IMR-90 (cell line): ENCODE measurements at regions not wholly inside any gene's neighbourhood (a gene's known extent, or its start where the extent isn't known, plus 50 kb on each side); places are given as distances from the start of the nearest gene placed in this dataset.

ENCODE experiments used
- ATAC-seq: fragments of 200-7000 bp; cut with Tn5 transposase; 2 replicates; pipeline ENCODE4 v1.9.1; 2020; ENCODE audit warnings: low read depth, mild to moderate bottlenecking, moderate library complexity
- BruUV-seq: library from RNA; stranded (reverse); fragments of 400-500 nt; replicated peaks from 2 replicates; lab custom pipeline; 2021; lab: Mats Ljungman, UMichigan
- CTCF ChIA-PET: fragments of 300-600 bp; formaldehyde crosslinking; extraction: SDS; loops from one replicate; lab custom pipeline; 2021; ENCODE audit warnings: antibody characterized with exemption; lab: Yijun Ruan, JAX
- POLR2A ChIA-PET: fragments of 300-600 bp; sonication (Branson Sonifier 250); formaldehyde crosslinking; loops from one replicate; lab custom pipeline; 2022; ENCODE audit warnings: antibody characterized with exemption; ENCODE audit not compliant: unreplicated experiment; lab: Charles Lee
- DNase-seq: peaks from one replicate; pipeline ENCODE4 v3.0.0; 2013
- H2AFZ ChIP-seq: replicated peaks from 2 replicates; pipeline ENCODE3; 2013; ENCODE audit warnings: low read length, mild to moderate bottlenecking; ENCODE audit not compliant: poor library complexity
- H2AK5ac ChIP-seq: 2 replicates; pipeline ENCODE4 v1.6.1; 2013; ENCODE audit warnings: low read depth, low read length, inconsistent platforms
- H2AK9ac ChIP-seq: replicated peaks from 2 replicates; pipeline ENCODE3; 2013; ENCODE audit warnings: mild to moderate bottlenecking, low read depth, low read length, moderate library complexity; ENCODE audit not compliant: poor library complexity
- H2BK120ac ChIP-seq: 2 replicates; pipeline ENCODE4 v1.6.1; 2013; ENCODE audit warnings: low read depth, low read length, inconsistent platforms
- H2BK15ac ChIP-seq: 3 replicates; pipeline ENCODE4 v1.6.1; 2013; ENCODE audit warnings: low read depth, low read length, inconsistent platforms
- H2BK20ac ChIP-seq: 2 replicates; pipeline ENCODE4 v1.6.1; 2013; ENCODE audit warnings: low read depth, mild to moderate bottlenecking, inconsistent platforms, low read length, moderate library complexity
- H2BK5ac ChIP-seq: 2 replicates; pipeline ENCODE4 v1.6.1; 2013; ENCODE audit warnings: mild to moderate bottlenecking, low read depth, low read length, inconsistent platforms; ENCODE audit not compliant: poor library complexity, severe bottlenecking
- H3K14ac ChIP-seq: replicated peaks from 2 replicates; pipeline ENCODE4 v1.6.1; 2013; ENCODE audit warnings: low read depth, low read length, inconsistent platforms
- H3K18ac ChIP-seq: 2 replicates; pipeline ENCODE4 v1.6.1; 2013; ENCODE audit warnings: low read depth, low read length, control low read depth
- H3K23ac ChIP-seq: 2 replicates; pipeline ENCODE4 v1.6.1; 2013; ENCODE audit warnings: low read depth, low read length, inconsistent platforms
- H3K27ac ChIP-seq: 2 replicates; pipeline ENCODE4 v1.5.1; 2013; ENCODE audit warnings: mild to moderate bottlenecking, control low read depth, low read length; ENCODE audit not compliant: insufficient read depth
- H3K27me3 ChIP-seq: 2 replicates; pipeline ENCODE4 v1.6.1; 2013; ENCODE audit warnings: low read length; ENCODE audit not compliant: control insufficient read depth, insufficient read depth
- H3K36me3 ChIP-seq: 2 replicates; pipeline ENCODE4 v1.6.1; 2013; ENCODE audit warnings: low read length, mixed read lengths; ENCODE audit not compliant: control insufficient read depth, insufficient read depth
- H3K4ac ChIP-seq: 2 replicates; pipeline ENCODE4 v1.6.1; 2013; ENCODE audit warnings: low read depth, low read length, inconsistent platforms
- H3K4me1 ChIP-seq: 2 replicates; pipeline ENCODE4 v1.6.1; 2013; ENCODE audit warnings: low read length, mixed read lengths; ENCODE audit not compliant: control insufficient read depth, insufficient read depth
- H3K4me2 ChIP-seq: 2 replicates; pipeline ENCODE4 v1.6.1; 2013; ENCODE audit warnings: low read depth, mild to moderate bottlenecking, control low read depth, low read length, moderate library complexity
- H3K4me3 ChIP-seq: 2 replicates; pipeline ENCODE4 v1.5.1; 2013; ENCODE audit warnings: low read depth, mild to moderate bottlenecking, control low read depth, low read length, moderate library complexity; ENCODE audit not compliant: insufficient read depth
- H3K56ac ChIP-seq: 2 replicates; pipeline ENCODE4 v1.6.1; 2013; ENCODE audit warnings: low read length, inconsistent platforms; ENCODE audit not compliant: insufficient read depth; ENCODE audit errors: extremely low read depth
- H3K79me1 ChIP-seq, 2 experiments: 2 replicates each; pipeline ENCODE4 v1.6.1; 2013; ENCODE audit warnings: low read length in 2 of 2, inconsistent platforms in 1 of 2, low read depth in 1 of 2
- H3K9ac ChIP-seq: 2 replicates; pipeline ENCODE4 v1.6.1; 2013; ENCODE audit warnings: low read depth, low read length, control low read depth
- H3K9me1 ChIP-seq: 2 replicates; pipeline ENCODE4 v1.6.1; 2013; ENCODE audit warnings: low read length, inconsistent platforms; ENCODE audit not compliant: insufficient read depth
- H3K9me3 ChIP-seq: 2 replicates; pipeline ENCODE4 v1.6.1; 2013; ENCODE audit warnings: low read length; ENCODE audit not compliant: control insufficient read depth, insufficient read depth
- H4K20me1 ChIP-seq: 2 replicates; pipeline ENCODE4 v1.6.1; 2013; ENCODE audit warnings: low read length, inconsistent platforms; ENCODE audit not compliant: insufficient read depth
- H4K5ac ChIP-seq: 2 replicates; pipeline ENCODE4 v1.6.1; 2013; ENCODE audit warnings: mild to moderate bottlenecking, low read depth, low read length, control low read depth
- H4K8ac ChIP-seq, 2 experiments: 2 replicates each; pipeline ENCODE4 v1.6.1; 2013; ENCODE audit warnings: low read depth in 2 of 2, low read length in 2 of 2, control low read depth in 1 of 2, inconsistent platforms in 1 of 2
- H4K91ac ChIP-seq: 2 replicates; pipeline ENCODE4 v1.6.1; 2013; ENCODE audit warnings: low read depth, low read length, inconsistent platforms; ENCODE audit not compliant: insufficient read depth
- CTCF ChIP-seq: conservative IDR thresholded peaks from 2 replicates; pipeline ENCODE4 v1.5.1; 2012; ENCODE audit warnings: mild to moderate bottlenecking, low read depth, low read length, improper control_type of control experiment
- RAD21 ChIP-seq: IDR thresholded peaks from 2 replicates; pipeline ENCODE4 v1.6.1; 2012; ENCODE audit warnings: low read length, improper control_type of control experiment
- USF2 ChIP-seq: fragments of 150-350 bp; IDR thresholded peaks from 2 replicates; pipeline ENCODE4 v1.6.1; 2017; ENCODE audit warnings: mild to moderate bottlenecking, antibody characterized with exemption, low read length, low read depth
- WGBS, 2 experiments: methylation state at CpG; one replicate each; pipeline versions ENCODE4 v1.1.5 to v1.1.7; 2013; ENCODE audit warnings: missing lambda C conversion rate in 2 of 2; ENCODE audit not compliant: insufficient read length in 1 of 2; ENCODE audit errors: extremely low coverage in 2 of 2; 5-methylcytosine and 5-hydroxymethylcytosine counted together
- dilution Hi-C: fragments of 300-500 bp; cut with HindIII; formaldehyde crosslinking; loops from one replicate; pipeline ENCODE4 v1.14.3; 2018; ENCODE audit warnings: low sequenced_read_pairs; ENCODE audit not compliant: unreplicated experiment
- in situ Hi-C: fragments of 300-500 bp; cut with MboI; formaldehyde crosslinking; loops from 3 replicates; pipeline ENCODE4 v1.14.3; 2019; ENCODE audit warnings: low sequenced_read_pairs, inconsistent platforms, mixed read lengths
- intact Hi-C: fragments of 100-400 bp; cut with micrococcal nuclease; formaldehyde crosslinking; loops from 2 replicates; pipeline ENCODE4 v1.10.0; 2022

- TF ChIP-seq RAD21: peak; percentile 29
Observed at GRCh38 chr10:91088300-91089140, 131.9 kb upstream of the PCGF5 start (continued).

- BruUV-seq: no TSS peak
- Histone ChIP-seq H2AK5ac (no peak overlapping the region), H3K9me3 (peaks cover 3% of the 10 kb centered on the region), H3K4me3 (no peak overlapping the region), H3K56ac (no peak overlapping the region), H2BK15ac (no peak overlapping the region), H3K9ac (no peak overlapping the region), H3K14ac (no peak overlapping the region), H3K36me3 (no peaks in the 10 kb centered on the region), H4K5ac (no peak overlapping the region), H2BK120ac (no peak overlapping the region), H3K9me1 (no peaks in the 10 kb centered on the region), H2AK9ac (no peak overlapping the region), H2AFZ (no peak overlapping the region), H3K4me1 (0 out of 2 replicates have a peak, but pooled peaks cover 3% of the 10 kb centered on the region), H3K4me2 (no peak overlapping the region), H3K4ac (no peak overlapping the region), H4K20me1 (no peaks in the 10 kb centered on the region), H3K23ac (no peak overlapping the region), H3K18ac (no peak overlapping the region), H2BK5ac (no peak overlapping the region), H3K27me3 (no peaks in the 10 kb centered on the region; the same call in none of the 2 replicates), H3K79me1 (no peaks in the 10 kb centered on the region), H3K27ac (no peak overlapping the region), H4K91ac (no peak overlapping the region), H2BK20ac (no peak overlapping the region), H4K8ac (no peak overlapping the region)
- TF ChIP-seq CTCF (0 out of 2 replicates have a peak, but pooled peaks have one; percentile 8), USF2 (no peak)
- no peak for DNase-seq
- dilution Hi-C loops: no loop called here
- intact Hi-C loops: loop anchor here (2.0 kb wide), 1 partner anchor 160 kb away; no protein-coding TSS in a partner anchor
- CTCF ChIA-PET: interaction anchor here (0.6 to 0.7 kb wide), 2 partner anchors 26 to 159 kb away, joined by 3 to 4 read pairs; no protein-coding TSS in a partner anchor
- POLR2A ChIA-PET: no interaction called here
- 0% methylated on average over 1 of the region's 5 CpGs; no CpG with 5 or more reads in 1 of the 2 experiments for WGBS, 2 experiments
- in situ Hi-C loops: no loop called here
- no peak for ATAC-seq
Observed at GRCh38 chr10:91090761-91091529, 129.5 kb upstream of the PCGF5 start.
